ENCODE measurements at regions not wholly inside any gene's neighbourhood (a gene's known extent, or its start where the extent isn't known, plus 50 kb on each side); places are given as distances from the start of the nearest gene placed in this dataset.

DNA sequence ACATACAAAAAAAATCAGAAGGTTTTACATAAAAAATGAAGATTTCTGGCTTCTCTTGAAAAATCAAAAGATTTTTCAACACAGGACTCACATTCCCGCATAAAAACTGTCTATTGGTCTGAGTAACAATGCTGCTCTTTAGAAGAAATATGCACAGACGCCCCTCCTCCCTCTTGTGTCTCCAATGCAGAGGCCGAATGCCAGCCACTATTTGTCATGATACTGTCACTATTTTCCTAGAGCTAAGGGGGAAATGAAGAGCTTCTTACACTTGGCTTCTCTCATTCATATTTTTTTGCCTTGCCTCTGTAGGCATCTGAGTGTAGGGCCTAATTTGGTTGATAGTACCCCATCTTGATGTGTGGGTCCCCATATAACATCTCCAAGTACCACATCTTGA is 98.0 kb downstream of the BBS10 start:
- Histone ChIP-seq H3K4me2 (ENCODE audit: low read length) (no peak overlapping the region), H3K36me3 (ENCODE audit: insufficient read depth, low read length) (no peaks in the 10 kb centered on the region), H3K4me3 (ENCODE audit: low read length) (no peak overlapping the region), H3K79me2 (replicated peaks; ENCODE audit: insufficient read depth, low read length) (no peaks in the 10 kb centered on the region), H3K27me3 (ENCODE audit: insufficient read depth, low read depth, low read length) (no peaks in the 10 kb centered on the region), H3K9me2 (ENCODE audit: insufficient read depth, low read length) (no peaks in the 10 kb centered on the region), H2AFZ (ENCODE audit: low read depth, low read length) (no peak overlapping the region), H3F3A (ENCODE audit: insufficient read depth, low read length, poor library complexity, severe bottlenecking) (no peaks in the 10 kb centered on the region), H3K9me3 (ENCODE audit: low read length) (no peaks in the 10 kb centered on the region), H3K27ac (ENCODE audit: low read length) (no peak overlapping the region), H3K9ac (ENCODE audit: low read length) (no peak overlapping the region), H4K20me1 (ENCODE audit: insufficient read depth) (no peaks in the 10 kb centered on the region)
- TF ChIP-seq POLR2AphosphoS5 (IDR thresholded peaks at IDR 0.05), result no peak
- no peak for TF ChIP-seq SMC3 (conservative IDR thresholded peaks at IDR 0.05; ENCODE audit: poor library complexity)
- TF ChIP-seq TAF1 (IDR thresholded peaks at IDR 0.05; ENCODE audit: low read depth), result no peak
- no peak for TF ChIP-seq EZH2 (IDR thresholded peaks at IDR 0.05; ENCODE audit: borderline replicate concordance, insufficient read depth, low read length, poor library complexity, severe bottlenecking)
- TF ChIP-seq MXI1 (conservative IDR thresholded peaks at IDR 0.05; ENCODE audit: poor library complexity, severe bottlenecking), result no peak
- TF ChIP-seq EP300 (conservative IDR thresholded peaks at IDR 0.05; ENCODE audit: poor library complexity, severe bottlenecking), result no peak
- TF ChIP-seq, protein P1, sequence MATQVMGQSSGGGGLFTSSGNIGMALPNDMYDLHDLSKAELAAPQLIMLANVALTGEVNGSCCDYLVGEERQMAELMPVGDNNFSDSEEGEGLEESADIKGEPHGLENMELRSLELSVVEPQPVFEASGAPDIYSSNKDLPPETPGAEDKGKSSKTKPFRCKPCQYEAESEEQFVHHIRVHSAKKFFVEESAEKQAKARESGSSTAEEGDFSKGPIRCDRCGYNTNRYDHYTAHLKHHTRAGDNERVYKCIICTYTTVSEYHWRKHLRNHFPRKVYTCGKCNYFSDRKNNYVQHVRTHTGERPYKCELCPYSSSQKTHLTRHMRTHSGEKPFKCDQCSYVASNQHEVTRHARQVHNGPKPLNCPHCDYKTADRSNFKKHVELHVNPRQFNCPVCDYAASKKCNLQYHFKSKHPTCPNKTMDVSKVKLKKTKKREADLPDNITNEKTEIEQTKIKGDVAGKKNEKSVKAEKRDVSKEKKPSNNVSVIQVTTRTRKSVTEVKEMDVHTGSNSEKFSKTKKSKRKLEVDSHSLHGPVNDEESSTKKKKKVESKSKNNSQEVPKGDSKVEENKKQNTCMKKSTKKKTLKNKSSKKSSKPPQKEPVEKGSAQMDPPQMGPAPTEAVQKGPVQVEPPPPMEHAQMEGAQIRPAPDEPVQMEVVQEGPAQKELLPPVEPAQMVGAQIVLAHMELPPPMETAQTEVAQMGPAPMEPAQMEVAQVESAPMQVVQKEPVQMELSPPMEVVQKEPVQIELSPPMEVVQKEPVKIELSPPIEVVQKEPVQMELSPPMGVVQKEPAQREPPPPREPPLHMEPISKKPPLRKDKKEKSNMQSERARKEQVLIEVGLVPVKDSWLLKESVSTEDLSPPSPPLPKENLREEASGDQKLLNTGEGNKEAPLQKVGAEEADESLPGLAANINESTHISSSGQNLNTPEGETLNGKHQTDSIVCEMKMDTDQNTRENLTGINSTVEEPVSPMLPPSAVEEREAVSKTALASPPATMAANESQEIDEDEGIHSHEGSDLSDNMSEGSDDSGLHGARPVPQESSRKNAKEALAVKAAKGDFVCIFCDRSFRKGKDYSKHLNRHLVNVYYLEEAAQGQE (IDR thresholded peaks at IDR 0.05; ENCODE audit: borderline replicate concordance), result no peak
- no peak for TF ChIP-seq RAD21 (conservative IDR thresholded peaks at IDR 0.05)
- TF ChIP-seq, protein P2, sequence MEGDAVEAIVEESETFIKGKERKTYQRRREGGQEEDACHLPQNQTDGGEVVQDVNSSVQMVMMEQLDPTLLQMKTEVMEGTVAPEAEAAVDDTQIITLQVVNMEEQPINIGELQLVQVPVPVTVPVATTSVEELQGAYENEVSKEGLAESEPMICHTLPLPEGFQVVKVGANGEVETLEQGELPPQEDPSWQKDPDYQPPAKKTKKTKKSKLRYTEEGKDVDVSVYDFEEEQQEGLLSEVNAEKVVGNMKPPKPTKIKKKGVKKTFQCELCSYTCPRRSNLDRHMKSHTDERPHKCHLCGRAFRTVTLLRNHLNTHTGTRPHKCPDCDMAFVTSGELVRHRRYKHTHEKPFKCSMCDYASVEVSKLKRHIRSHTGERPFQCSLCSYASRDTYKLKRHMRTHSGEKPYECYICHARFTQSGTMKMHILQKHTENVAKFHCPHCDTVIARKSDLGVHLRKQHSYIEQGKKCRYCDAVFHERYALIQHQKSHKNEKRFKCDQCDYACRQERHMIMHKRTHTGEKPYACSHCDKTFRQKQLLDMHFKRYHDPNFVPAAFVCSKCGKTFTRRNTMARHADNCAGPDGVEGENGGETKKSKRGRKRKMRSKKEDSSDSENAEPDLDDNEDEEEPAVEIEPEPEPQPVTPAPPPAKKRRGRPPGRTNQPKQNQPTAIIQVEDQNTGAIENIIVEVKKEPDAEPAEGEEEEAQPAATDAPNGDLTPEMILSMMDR (IDR thresholded peaks at IDR 0.05; ENCODE audit: poor library complexity, severe bottlenecking), result no peak

DNA sequence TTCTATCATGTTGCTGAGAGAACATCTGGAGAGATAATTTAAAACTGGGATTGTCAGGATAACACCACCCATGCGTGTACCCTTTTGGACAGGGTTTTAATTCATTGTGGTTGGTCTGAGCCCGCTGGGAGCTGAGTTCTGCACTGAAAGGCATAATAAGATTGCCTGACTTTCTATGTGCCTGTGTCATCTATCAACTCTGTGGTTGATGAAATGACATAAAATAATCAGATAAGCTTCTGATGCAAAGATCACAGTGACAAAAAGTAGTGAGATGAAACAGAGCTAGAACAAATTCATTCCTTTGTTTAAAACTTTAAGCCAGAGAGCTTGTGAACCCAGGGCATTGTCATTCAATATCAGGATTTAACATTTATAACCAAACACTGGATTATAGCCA is 98.7 kb downstream of the BBS10 start:
- H3K4me2 ChIP-seq (ENCODE audit: low read length), result no peak overlapping the region
- H3K9ac ChIP-seq (ENCODE audit: low read length), result no peak overlapping the region
- no peak overlapping the region for H3K27ac ChIP-seq (ENCODE audit: low read length)
- no peaks in the 10 kb centered on the region for H3K9me3 ChIP-seq (ENCODE audit: low read length)
- peak; percentile 50 for TF ChIP-seq EP300 (conservative IDR thresholded peaks at IDR 0.05; ENCODE audit: poor library complexity, severe bottlenecking)
- TF ChIP-seq, protein P2 (IDR thresholded peaks at IDR 0.05; ENCODE audit: poor library complexity, severe bottlenecking), result no peak
- H3K36me3 ChIP-seq (ENCODE audit: insufficient read depth, low read length), result no peaks in the 10 kb centered on the region
- no peak overlapping the region for H3K4me3 ChIP-seq (ENCODE audit: low read length)
- H3K9me2 ChIP-seq (ENCODE audit: insufficient read depth, low read length), result no peaks in the 10 kb centered on the region
- no peak overlapping the region for H2AFZ ChIP-seq (ENCODE audit: low read depth, low read length)
- H3F3A ChIP-seq (ENCODE audit: insufficient read depth, low read length, poor library complexity, severe bottlenecking), result no peaks in the 10 kb centered on the region
- no peaks in the 10 kb centered on the region for H3K79me2 ChIP-seq (replicated peaks; ENCODE audit: insufficient read depth, low read length)
- H3K27me3 ChIP-seq (ENCODE audit: insufficient read depth, low read depth, low read length), result no peaks in the 10 kb centered on the region
- H4K20me1 ChIP-seq (ENCODE audit: insufficient read depth), result no peaks in the 10 kb centered on the region

Measured in neural cell (in vitro differentiated cells).